HG02884 (cell line): ENCODE measurements at regions not wholly inside any gene's neighbourhood (a gene's known extent, or its start where the extent isn't known, plus 50 kb on each side); places are given as distances from the start of the nearest gene placed in this dataset.

Experiments
- ATAC-seq: cut with Tn5 transposase; IDR thresholded peaks from one replicate; pipeline ENCODE4 v1.9.1; 2021; ENCODE audit warnings: mild to moderate bottlenecking, moderate library complexity; ENCODE audit not compliant: unreplicated experiment

DNA sequence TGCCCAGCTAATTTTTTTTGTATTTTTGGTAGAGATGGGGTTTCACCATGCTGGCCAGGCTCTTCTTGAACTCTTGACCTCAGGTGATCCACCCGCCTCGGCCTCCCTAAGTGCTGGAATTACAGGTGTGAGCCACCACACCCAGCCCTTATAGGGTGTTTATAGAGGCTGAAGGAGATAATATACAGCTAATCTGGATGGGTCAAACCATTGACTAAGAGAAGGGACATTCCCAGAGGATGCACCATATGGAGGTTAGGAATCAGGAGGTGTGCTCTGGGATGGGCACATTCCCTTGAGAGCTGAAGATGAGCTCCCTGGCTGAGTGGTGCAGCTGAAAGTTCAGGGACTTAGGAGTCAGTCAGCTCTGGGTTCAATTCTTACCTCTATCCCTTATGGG is 68.3 kb upstream of the SHISA3 start:
- no peak for ATAC-seq

DNA sequence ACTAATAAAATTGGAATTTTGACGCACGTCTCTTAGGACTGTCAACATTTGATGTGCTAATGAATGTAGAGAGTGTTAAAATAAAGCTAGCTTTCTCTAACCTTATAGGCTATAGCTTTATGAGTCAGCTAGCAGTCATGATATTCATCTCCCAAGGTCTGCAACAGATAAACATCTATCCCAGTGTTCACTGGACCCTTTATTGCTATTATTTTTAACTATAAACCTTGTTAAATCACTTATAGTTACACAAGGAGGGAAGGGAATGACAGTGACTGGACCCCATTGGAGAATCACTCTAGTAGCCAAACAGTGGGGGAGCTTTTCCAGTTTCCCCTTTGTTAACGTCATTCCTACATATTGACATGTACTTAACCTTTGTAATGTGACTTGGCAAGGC is 67.9 kb upstream of the SHISA3 start:
- no peak for ATAC-seq

DNA sequence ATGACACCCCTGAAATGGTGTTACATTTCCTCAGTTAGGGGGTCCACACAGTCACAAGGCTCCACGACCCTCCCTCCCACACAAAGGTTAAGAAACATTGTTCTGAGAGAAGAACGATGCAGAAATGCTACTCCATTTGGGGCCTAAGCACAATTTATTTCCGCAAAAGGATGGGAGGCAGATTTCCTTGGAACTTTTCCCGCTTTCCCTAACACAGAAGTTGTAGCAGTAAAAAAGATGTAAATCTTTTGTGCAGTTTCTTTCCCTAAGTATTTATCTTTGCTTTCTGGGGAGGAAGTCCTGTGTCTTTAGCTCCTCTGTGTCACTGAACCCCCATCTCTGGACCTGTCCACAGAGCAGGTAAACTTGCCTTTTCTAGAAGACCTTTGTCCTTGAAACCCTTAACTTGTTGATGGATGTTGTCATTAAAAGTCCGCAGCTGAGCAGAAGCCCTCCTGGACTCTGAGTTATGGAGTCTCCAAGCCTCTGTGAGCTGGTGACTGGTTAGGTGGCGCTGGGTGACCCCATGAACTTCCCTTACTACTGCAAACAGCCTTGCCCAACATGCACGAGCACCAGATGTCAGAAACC is 67.2 kb upstream of the SHISA3 start:
- ATAC-seq, result no peak

- ATAC-seq, result no peak
Observed at GRCh38 chr4:42331040-42331439, 66.2 kb upstream of the SHISA3 start.

DNA sequence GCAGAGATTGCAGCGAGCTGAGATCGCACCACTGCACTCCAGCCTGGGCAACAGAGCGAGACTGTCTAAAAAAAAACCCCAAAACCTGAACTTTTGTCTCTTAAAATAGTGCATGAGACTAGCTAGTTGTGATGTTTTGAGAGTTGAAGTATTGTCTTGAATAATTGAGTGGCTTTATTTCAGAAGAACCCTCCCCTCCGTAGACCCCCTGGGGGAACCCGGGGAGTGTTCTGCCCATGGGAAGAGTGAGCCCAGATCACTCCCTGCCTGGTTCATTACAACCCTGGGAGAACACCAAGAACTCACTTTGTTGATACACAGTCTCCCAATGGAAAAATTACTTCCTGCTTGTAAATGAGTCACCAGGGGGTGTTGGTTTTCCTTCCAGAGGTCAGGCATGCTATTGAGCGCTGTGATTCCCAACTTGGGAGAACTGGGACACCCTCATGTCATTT is 65.3 kb upstream of the SHISA3 start:
- peak; percentile 81 for ATAC-seq

DNA sequence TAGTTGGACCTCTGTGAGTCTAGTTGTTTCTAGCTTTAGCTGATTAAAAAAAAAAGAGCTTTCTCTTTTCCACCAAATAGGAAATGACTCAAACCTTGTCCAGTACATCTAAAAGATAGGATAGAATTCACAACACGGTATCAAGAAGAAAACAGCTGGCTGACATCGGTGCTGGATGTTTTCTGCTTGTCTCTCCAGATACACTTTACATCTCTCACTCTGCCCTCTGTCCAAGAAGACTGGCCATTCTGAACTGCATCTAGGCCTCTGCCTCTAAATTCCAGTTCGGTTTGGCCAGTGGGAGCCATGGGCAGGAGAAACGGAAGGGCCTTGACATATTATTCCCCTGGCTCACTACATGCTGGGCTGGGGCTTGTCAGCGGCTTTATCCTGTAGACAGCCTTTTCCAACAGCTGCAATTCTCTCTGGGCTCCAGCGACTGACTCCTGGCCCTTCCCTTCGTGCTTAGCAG is 57.3 kb upstream of the SHISA3 start:
- ATAC-seq, result no peak

- ATAC-seq, result no peak
Observed at GRCh38 chr4:42341518-42342026, 55.7 kb upstream of the SHISA3 start.

- ATAC-seq, result no peak
Observed at GRCh38 chr4:42342459-42342858, 54.8 kb upstream of the SHISA3 start.

GRCh38 chr4:42344309-42344708 is 53.0 kb upstream of the SHISA3 start:
- ATAC-seq, result peak; percentile 57

- no peak for ATAC-seq
Observed at GRCh38 chr4:42344749-42345148, 52.5 kb upstream of the SHISA3 start.

- ATAC-seq, result no peak
Observed at GRCh38 chr4:42345962-42346544, 51.2 kb upstream of the SHISA3 start.

DNA sequence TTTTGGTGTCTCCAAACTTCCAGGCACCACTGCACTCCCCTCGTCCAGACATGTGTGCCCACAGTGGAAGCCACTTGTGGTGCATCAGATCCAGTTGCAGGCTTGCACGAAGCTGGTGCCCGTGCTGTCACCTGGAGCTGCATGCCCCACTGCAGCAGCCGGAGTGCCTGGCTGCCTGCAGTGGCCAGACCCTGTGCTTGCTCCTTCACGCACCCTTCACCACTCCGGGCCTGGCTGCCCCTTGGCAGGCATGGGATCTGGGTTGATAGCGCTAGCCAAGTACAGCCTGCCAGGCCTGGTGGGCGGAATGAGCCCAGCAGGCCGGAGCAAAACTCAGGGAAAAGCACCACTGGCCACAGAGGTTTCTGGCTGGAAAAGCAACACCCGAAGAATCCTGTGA is 50.2 kb upstream of the SHISA3 start:
- ATAC-seq, result no peak
